HepG2 (cell line): ENCODE measurements at regions not wholly inside any gene's neighbourhood (a gene's known extent, or its start where the extent isn't known, plus 50 kb on each side); places are given as distances from the start of the nearest gene placed in this dataset.

ENCODE experiments used
- ATAC-seq: fragments of 200-7000 bp; cut with Tn5 transposase; 3 replicates; pipeline ENCODE4 v1.9.1; 2020; ENCODE audit warnings: mild to moderate bottlenecking, moderate library complexity
- BruUV-seq: library from RNA; stranded (reverse); fragments of 400-500 nt; replicated peaks from 2 replicates; lab custom pipeline; 2021; lab: Mats Ljungman, UMichigan
- CTCF ChIA-PET: fragments of 300-600 bp; formaldehyde crosslinking; extraction: SDS; loops from one replicate; lab custom pipeline; 2021; ENCODE audit warnings: low total read pairs, inconsistent platforms, low intra/inter-chr PET ratio; lab: Yijun Ruan, JAX
- POLR2A ChIA-PET: fragments of 350-600 bp; sonication (Branson Sonifier 250); formaldehyde crosslinking; loops from one replicate; lab custom pipeline; 2020; ENCODE audit warnings: antibody characterized with exemption, inconsistent platforms; lab: Yijun Ruan, JAX
- DNase-seq: peaks from one replicate; pipeline ENCODE4 v3.0.0-alpha.2; 2015; ENCODE audit warnings: low spot score
- FAIRE-seq: peaks from 3 replicates; lab custom pipeline; 2011; peaks lifted over from hg19 to GRCh38; lab: Jason Lieb, UNC
- H2AFZ ChIP-seq: one replicate; pipeline ENCODE4 v1.6.1; 2011; ENCODE audit warnings: low read length, inconsistent platforms
- H3K27ac ChIP-seq: fragments of 300-600 bp; 3 replicates; pipeline ENCODE4 v1.8.0; 2011; ENCODE audit warnings: mixed run types, mild to moderate bottlenecking, mixed read lengths, low read length, inconsistent platforms; ENCODE audit not compliant: insufficient read depth; ENCODE audit errors: extremely low read length
- H3K27me3 ChIP-seq, 2 experiments: fragments of 200-600 bp in 1 of 2; 2 replicates in 1 of 2; 3 replicates in 1 of 2; pipeline versions ENCODE4 v1.6.0 to v1.8.0; 2011; ENCODE audit warnings: low read length in 2 of 2, mild to moderate bottlenecking in 2 of 2, moderate library complexity in 2 of 2, inconsistent platforms in 1 of 2; ENCODE audit not compliant: insufficient read depth in 2 of 2, control insufficient read depth in 1 of 2
- H3K36me3 ChIP-seq, 2 experiments: fragments of 200-600 bp in 1 of 2; replicated peaks in 1 of 2; 2 replicates in 1 of 2; 3 replicates in 1 of 2; pipeline versions ENCODE4 v1.5.1 to v1.8.0; 2011; ENCODE audit warnings: low read length in 2 of 2, inconsistent platforms in 1 of 2; ENCODE audit not compliant: insufficient read depth in 2 of 2, control insufficient read depth in 1 of 2
- H3K4me1 ChIP-seq: 2 replicates; pipeline ENCODE4 v1.5.1; 2012; ENCODE audit warnings: low read length, inconsistent platforms; ENCODE audit not compliant: insufficient read depth
- H3K4me2 ChIP-seq: 2 replicates; pipeline ENCODE4 v1.6.0; 2011; ENCODE audit warnings: low read depth, low read length, inconsistent platforms
- H3K4me3 ChIP-seq, 3 experiments: fragments of 200-600 bp in 1 of 3; sonication (generic), shearing (Covaris generic) in 1 of 3; replicated peaks in 1 of 3; 2 replicates each; pipeline ENCODE4 v1.5.1; 2011 to 2016; ENCODE audit warnings: low read length in 3 of 3, inconsistent platforms in 2 of 3, low read depth in 2 of 3, mild to moderate bottlenecking in 2 of 3, control low read depth in 1 of 3, mixed read lengths in 1 of 3; ENCODE audit not compliant: insufficient read depth in 1 of 3
- H3K79me2 ChIP-seq: one replicate; pipeline ENCODE4 v1.6.1; 2011; ENCODE audit warnings: low read length, inconsistent platforms; ENCODE audit not compliant: insufficient read depth
- H3K9ac ChIP-seq: 2 replicates; pipeline ENCODE4 v1.6.0; 2011; ENCODE audit warnings: mild to moderate bottlenecking, low read depth, low read length, inconsistent platforms; ENCODE audit not compliant: insufficient read depth
- H3K9me3 ChIP-seq: 2 replicates; pipeline ENCODE4 v1.5.1; 2012; ENCODE audit warnings: mild to moderate bottlenecking, low read length
- H4K20me1 ChIP-seq: 2 replicates; pipeline ENCODE4 v1.6.0; 2011; ENCODE audit warnings: inconsistent platforms, mild to moderate bottlenecking, low read length, moderate library complexity; ENCODE audit not compliant: insufficient read depth
- GATA4 ChIP-seq: sonication (generic); IDR thresholded peaks from 2 replicates; pipeline ENCODE4 v1.6.1; 2016; ENCODE audit warnings: antibody characterized with exemption, low read depth, borderline replicate concordance
- REPIN1 ChIP-seq: sonication (generic); formaldehyde crosslinking; IDR thresholded peaks from 2 replicates; pipeline ENCODE4 v1.8.0; 2022; ENCODE audit warnings: missing genetic modification reagents, low read depth, mild to moderate bottlenecking, borderline replicate concordance
- SETDB1 ChIP-seq: sonication (generic); formaldehyde crosslinking; IDR thresholded peaks from 2 replicates; pipeline ENCODE4 v1.5.1; 2020; ENCODE audit warnings: missing genetic modification reagents, mild to moderate bottlenecking, borderline replicate concordance
- WGBS: methylation state at CpG from one replicate; pipeline ENCODE4 v1.1.6; 2017; ENCODE audit warnings: low lambda C conversion rate; 5-methylcytosine and 5-hydroxymethylcytosine counted together
- in situ Hi-C: cut with HindIII; loops from 2 replicates; pipeline ENCODE4 v1.10.0; 2017; ENCODE audit warnings: low pct_unique_long_range_greater_than_20kb; ENCODE audit not compliant: extremely low pct_ligation_motif_present
- intact Hi-C: fragments of 100-400 bp; cut with micrococcal nuclease; formaldehyde crosslinking; loops from one replicate; pipeline ENCODE4 v1.10.0; 2022; ENCODE audit not compliant: unreplicated experiment
- TF ChIP-seq, protein P1 (sequence below): sonication (generic); formaldehyde crosslinking; IDR thresholded peaks from 2 replicates; pipeline ENCODE4 v1.4.0; 2020; ENCODE audit warnings: mild to moderate bottlenecking, missing genetic modification reagents

GRCh38 chr18:73812423-73812822 is 335.2 kb downstream of the FBXO15 start:
- intact Hi-C loops: no loop called here
- POLR2A ChIA-PET: no interaction called here
- Histone ChIP-seq H3K27me3 (no peaks in the 10 kb centered on the region; a peak in 1 of 5 replicates), H3K9ac (no peak overlapping the region), H3K4me3 (no peak overlapping the region), H3K27ac (no peak overlapping the region), H3K4me2 (no peak overlapping the region), H2AFZ (no peak overlapping the region), H3K9me3 (no peaks in the 10 kb centered on the region), H3K4me1 (no peaks in the 10 kb centered on the region), H3K79me2 (no peaks in the 10 kb centered on the region), H3K36me3 (no peaks in the 10 kb centered on the region), H4K20me1 (no peaks in the 10 kb centered on the region)
- FAIRE-seq: no peak
- CTCF ChIA-PET: no interaction called here
- WGBS: 70% methylated on average over 11 of the region's 11 CpGs
- no TSS peak for BruUV-seq
- no peak for DNase-seq
- no peak for ATAC-seq
- no peak for TF ChIP-seq SETDB1 (CRISPR knock-in tag)
- no peak for TF ChIP-seq GATA4
- TF ChIP-seq, protein P1, sequence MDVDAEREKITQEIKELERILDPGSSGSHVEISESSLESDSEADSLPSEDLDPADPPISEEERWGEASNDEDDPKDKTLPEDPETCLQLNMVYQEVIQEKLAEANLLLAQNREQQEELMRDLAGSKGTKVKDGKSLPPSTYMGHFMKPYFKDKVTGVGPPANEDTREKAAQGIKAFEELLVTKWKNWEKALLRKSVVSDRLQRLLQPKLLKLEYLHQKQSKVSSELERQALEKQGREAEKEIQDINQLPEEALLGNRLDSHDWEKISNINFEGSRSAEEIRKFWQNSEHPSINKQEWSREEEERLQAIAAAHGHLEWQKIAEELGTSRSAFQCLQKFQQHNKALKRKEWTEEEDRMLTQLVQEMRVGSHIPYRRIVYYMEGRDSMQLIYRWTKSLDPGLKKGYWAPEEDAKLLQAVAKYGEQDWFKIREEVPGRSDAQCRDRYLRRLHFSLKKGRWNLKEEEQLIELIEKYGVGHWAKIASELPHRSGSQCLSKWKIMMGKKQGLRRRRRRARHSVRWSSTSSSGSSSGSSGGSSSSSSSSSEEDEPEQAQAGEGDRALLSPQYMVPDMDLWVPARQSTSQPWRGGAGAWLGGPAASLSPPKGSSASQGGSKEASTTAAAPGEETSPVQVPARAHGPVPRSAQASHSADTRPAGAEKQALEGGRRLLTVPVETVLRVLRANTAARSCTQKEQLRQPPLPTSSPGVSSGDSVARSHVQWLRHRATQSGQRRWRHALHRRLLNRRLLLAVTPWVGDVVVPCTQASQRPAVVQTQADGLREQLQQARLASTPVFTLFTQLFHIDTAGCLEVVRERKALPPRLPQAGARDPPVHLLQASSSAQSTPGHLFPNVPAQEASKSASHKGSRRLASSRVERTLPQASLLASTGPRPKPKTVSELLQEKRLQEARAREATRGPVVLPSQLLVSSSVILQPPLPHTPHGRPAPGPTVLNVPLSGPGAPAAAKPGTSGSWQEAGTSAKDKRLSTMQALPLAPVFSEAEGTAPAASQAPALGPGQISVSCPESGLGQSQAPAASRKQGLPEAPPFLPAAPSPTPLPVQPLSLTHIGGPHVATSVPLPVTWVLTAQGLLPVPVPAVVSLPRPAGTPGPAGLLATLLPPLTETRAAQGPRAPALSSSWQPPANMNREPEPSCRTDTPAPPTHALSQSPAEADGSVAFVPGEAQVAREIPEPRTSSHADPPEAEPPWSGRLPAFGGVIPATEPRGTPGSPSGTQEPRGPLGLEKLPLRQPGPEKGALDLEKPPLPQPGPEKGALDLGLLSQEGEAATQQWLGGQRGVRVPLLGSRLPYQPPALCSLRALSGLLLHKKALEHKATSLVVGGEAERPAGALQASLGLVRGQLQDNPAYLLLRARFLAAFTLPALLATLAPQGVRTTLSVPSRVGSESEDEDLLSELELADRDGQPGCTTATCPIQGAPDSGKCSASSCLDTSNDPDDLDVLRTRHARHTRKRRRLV (CRISPR knock-in tag): no peak
- TF ChIP-seq REPIN1 (CRISPR knock-in tag): no peak
- in situ Hi-C loops: no loop called here
